CD1c-positive myeloid dendritic cell (primary cell): ENCODE measurements at regions not wholly inside any gene's neighbourhood (a gene's known extent, or its start where the extent isn't known, plus 50 kb on each side); places are given as distances from the start of the nearest gene placed in this dataset.

Experiments used
- DNase-seq: peaks from one replicate; pipeline ENCODE4 v3.0.0-alpha.2; 2016; ENCODE audit errors: extremely low spot score

DNA sequence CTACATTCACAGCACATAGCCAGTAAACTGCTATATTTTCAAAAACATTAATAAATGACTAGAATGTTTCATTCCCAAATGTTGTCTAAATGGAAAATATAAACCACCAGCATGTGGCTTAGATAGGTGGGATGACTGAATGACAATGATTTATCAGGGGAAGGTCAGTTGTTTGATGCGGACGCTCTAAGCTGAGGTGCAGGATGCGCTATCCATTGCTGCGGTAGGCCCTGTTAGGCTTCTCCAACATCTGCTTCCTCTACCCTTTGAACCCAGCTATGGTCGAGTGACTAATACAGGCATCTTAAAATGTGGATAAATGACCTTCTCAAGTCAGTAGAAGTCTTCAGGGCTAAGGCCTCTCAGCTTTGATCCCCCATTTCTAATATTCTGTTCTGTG, 584.2 kb downstream of the CMPK2 start:
- DNase-seq = no peak

DNA sequence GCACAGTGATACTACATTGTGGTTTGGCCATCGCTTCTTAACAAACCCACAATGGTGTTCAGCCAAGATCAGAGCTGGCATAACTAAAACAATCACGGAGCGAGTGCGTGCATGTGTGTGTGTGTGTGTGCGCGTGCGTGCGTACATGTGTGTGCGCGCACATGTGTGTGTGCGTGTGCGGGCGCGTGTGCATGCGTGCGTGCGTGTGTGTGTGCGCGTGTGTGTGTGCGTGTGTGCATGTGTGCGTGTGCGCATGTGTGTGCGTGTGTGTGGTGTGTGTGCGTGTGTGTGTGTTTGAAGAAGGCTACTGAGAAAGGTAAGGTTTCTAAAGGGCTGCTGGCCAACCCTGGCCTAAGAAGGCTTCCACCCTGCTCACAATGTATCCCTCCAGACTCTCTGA, 582.4 kb downstream of the CMPK2 start:
- DNase-seq = no peak

DNA sequence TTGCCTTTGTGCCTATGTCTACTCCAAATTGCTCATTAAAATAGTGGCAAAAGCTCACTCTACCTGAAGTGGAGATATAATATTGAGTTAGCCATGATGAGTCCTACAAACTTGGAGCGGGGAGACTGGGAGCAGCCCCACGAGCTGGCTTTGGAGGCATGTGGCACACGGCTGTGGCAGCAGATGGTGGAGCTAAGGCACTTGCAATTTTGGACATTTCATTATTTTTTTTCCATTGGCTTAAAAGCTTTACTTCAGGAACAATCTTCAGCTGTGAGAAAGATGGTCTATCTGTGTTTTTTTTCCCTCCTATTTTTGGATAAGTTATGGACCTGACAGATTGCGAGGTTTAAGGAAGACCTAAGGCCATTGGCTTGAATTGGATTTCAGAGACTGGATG, 578.3 kb downstream of the CMPK2 start:
- DNase-seq = no peak

DNA sequence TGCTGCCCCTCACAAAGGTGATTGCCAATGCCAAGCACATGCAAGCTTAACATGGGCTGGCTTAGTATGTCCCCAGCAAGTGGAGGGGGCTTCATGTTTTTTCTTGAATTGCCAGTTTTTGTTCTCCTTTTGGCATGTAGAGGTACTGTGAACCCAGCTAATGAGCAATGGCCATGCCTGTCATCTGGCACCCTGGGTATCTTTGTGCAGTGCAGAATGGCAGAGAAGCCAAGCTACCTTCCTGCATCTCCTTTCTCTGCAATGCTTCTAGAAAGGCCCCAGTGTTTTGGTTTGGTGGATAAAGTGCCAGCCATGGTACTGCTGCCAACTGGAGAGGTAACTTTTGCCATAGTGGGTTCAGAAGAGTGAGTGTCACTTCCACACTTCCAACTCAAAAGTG, 576.9 kb downstream of the CMPK2 start:
- no peak for DNase-seq

DNA sequence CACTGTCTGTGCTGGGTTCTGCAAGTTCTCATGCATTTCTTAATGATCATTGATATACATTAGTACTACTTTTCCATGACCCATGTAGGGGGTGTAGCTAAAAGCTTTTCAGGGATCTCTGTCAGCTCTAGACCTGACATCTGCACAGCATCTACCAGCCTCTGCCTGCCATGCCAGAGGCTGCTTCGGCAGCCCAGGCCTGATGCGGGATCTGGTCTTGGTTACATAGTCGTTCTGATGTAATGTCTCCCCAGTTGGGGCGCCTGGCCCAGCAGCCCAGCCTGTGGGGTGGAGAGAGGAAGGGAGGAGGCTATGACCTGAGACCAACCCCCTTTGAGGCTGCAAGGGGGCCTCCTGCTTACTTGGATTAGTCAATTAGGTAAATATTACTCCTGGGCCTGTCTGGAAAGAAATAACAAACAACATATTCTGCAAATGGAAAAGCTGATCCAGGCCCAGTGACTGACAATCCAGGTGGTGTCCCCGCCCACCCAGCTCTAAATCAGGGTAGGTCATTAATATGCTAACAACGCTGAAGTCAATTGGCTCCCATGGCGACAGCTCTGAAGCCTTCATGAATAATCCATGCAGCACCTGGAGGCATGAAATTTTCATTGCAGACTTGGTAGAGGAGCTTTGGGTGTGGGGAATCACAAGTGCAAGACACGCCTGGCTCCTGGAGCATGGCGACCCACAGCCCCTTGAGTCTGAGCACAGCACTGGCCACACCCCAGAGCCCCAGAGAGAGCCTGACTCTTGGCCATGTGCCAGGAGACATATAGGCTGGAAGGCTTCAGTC, 575.3 kb downstream of the CMPK2 start:
- DNase-seq = no peak

DNA sequence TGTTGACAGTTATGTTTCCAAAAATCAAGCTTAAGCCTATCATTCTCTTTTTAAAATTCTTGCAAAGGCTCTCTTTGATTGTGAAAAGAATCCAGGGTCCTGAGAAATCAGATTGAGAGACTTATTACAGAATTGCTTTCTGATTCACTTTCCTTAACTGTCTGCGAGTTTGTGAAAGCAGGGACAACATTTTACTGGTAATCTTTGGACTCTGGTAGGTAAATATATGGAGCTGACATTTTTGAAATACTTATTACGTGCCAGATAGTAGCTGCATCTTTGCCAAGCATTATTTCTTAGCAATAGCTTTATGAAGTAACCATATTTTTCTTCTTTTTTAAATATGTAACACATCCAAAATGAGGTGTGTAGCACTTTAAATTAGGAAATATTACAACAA, 570.9 kb downstream of the CMPK2 start:
- no peak for DNase-seq

DNA sequence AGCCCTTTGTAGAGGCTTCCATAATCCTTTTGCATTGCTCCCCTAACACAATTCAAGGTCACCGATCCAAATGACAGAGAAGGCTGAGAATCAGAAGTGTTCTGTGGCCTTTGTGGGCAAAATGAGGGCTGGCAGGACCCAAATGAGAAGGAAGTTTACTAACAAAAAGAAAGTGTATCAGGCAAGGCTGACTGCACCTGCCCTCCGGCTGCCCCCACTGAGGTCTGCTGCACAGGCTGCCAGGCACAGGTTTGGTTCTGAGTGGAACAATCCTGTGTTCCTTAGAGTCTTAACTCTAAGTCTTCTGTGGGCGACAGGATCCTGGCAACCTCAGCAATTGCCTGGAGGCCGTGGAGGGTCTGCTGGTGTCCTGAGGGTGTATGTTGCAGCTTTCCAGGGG, 568.5 kb downstream of the CMPK2 start:
- DNase-seq = no peak

DNA sequence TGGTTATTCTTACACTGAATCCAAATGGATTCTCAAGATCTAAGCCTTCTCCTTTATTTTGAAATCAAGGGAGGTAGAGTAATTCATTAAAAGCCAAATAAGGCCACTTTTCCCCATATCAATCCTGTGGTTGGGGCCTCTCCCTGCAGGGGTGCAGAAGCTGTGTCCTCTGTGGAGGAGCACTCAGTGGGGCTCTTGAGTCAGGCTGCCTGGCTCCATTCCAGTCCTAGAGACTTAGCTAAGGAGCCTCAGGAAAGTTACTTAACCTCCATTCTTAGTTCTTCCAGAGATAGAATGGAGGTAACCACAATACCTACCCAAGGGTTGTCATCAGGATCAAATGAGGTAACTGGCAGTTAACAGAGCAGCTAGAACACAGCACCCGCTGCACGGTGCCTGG, 564.3 kb downstream of the CMPK2 start:
- DNase-seq = no peak

DNA sequence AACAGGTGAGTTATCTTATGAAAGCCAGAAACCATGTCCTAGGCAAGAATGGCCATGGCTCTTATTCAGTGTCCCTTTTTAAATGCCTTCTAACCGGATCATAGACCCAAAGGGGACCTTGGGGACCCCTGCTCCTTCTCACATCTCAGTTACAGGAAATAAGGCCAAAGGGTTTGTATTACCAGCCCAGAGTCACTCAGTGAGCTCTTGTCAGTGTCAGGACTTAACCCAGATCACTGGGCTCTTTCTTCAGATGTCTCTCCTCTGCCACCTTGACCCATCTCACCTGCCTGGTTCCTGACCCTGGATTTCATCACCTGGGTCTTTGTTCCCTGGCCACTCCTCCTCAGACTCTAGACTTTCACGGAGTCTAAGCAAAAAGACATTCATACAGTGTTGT, 556.7 kb downstream of the CMPK2 start:
- no peak for DNase-seq

DNA sequence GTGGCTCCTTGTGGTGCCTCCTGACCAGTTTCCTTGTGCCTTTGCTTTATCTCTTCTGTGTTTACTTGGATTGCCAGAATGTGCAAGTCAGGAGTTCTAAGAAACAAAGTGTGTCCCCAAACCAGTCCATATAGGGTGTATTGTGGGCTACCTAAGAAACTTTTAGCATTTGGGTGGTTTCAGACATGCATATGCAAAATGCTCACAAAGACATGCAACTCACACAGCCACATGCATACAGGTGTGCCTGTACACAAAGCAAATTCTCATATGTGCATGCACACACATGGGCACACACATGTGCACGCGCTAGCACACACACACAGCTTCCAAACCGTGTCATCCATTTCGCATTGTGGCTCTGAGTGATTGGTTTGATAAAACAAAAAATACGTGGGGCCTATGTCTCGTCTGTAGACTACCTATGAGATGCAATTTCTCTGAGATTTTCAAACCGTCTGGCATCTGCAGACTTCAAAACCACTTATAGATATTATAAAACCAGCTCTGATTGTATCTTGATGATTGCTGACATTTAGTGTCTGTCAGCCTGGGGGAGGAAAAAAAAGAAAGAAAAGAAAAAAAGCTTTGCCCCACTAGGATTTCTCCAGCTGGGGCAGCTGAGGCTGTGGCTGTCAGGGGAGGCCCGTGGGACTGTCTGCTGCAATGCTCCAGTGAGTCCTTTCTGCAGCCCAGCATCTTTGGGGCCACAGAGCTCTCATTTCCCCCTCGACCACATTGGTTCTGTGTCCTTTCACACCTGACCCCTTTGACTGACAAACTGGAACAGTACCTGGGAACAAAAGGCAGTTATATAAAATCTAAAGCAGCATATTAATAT, 556.1 kb downstream of the CMPK2 start:
- no peak for DNase-seq

DNA sequence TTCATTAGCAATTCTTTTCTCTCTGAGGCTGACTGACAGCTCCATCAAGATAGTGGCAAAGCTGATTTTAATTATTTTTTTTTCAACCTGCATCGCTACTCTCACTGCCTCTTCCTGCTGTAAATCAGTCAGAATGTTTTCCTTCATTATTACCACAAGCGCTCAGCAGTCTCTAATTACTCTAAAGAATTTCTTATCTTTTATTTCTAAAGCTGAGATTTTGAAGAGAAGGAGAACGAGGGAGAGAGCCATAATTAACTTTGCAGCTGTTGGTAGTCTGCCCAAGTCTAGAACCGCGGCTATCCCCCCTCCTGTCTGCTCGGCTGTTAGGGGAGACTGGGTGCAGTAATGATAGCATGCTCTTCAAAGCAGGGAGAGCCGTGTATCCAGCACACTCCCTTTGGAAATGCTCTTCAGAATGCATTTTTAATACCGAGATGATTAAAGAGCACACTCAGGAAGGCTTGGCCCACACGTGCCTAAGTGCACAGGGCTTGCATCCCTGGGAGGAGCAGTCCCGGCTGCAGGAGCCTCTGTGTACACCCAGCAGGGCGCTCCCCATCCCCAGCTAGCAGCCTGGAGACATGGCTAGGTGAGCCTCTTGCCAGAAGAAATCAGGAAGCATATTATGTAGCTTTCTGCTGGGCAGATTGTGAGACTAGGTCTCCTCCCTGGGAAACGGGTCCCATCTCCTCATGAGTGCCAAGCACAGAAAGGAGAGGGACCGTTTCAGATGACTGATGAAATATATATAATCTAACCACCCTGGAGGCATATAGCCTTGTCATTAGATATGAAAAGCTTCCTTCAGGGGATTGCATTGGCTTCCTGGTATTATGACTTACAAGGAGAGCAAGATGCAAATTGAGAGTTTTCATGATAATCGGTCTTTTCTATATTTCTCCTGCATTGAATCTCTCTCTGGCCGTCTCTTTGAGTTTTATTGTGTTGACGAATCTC, 555.2 kb downstream of the CMPK2 start:
- no peak for DNase-seq

DNA sequence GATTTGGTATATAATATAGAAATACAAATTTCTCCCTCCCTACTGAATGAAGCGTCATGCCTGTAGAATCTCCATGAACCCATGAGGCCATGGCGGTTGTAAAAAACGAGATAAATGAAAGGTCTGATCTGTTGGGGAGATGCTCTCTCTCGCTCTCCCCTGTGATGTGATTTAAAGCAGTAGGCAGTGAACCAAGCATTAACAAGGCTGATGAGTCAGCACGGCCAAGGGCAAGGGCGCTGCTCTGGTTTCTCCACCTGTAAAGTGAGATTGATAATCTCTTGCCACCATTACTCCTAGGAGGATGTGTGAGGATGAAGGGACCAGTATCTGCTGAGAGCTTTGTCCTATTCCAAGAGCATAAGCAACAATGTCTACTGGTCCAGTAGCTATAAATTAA, 553.3 kb downstream of the CMPK2 start:
- DNase-seq = no peak

DNA sequence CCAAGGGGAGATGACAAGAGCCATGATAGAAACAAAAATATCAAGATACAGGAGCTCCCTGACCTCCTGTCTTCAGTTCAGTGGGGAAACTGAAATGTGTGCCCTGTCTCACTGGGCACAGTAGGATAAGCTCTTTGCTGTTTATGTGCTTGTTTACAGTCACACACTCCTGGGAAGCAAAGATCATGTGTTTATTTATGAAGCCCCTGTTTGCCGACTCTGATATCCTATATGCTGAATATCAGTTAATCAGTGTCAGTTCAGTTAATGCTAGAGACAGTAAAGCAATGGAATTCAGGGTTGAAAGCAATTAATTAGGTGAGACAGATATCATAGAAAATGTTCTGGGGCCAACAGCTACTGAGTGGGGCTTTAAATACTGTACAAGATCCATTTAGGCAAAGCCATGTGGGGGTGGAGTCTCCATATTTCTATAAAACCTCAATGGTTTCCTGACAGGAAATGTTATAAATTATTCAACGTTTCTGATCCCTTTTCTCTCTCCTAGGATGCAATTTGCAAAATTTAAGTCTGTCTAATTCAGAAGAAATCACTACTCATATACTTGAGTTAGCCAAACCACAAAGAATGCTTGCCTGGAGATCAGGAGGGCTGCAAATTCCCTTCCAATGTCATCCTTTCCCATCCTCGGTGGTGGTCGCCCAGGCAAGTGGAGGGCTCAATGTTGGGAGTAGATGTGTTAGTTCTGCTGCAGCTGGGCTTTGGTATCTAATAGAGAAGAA, 551.3 kb downstream of the CMPK2 start:
- no peak for DNase-seq

DNA sequence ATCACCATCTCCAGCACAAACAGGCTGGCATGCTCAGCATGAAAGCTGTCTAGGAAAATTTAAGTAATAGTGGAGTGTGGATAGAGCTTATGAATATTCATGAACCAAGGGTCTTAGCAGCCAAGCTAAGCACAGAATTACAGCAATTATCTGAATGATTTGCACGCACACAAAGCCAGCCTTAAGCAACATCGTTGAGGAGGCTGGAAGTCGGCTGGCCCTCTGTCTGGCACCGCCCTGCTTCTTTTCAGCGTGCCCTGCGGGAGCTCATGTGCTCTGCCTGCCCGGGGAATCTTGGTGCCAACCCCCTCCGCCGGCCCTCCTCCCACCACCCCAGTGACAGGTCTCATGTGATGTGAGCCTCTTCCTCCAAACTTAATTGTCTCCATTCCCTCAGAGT, 540.1 kb downstream of the CMPK2 start:
- no peak for DNase-seq

DNA sequence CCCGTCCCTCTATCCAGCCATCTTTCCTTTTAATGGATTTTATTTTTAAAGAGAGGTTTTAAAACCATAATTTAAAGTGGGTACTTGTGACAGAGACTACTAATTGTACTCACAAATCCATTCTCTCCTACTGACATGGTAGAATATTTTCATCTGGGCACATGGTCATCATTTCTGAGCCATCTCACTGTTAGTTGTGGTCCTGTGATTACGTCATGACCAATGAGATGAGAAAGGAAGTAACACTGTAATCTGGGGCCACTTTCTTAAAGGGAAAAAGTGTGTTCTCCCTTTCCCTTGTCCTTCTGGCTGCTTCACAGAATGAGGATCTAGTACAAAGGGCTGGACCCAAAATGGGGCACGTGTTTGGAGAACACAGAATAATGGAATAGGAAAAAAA, 538.7 kb downstream of the CMPK2 start:
- no peak for DNase-seq

DNA sequence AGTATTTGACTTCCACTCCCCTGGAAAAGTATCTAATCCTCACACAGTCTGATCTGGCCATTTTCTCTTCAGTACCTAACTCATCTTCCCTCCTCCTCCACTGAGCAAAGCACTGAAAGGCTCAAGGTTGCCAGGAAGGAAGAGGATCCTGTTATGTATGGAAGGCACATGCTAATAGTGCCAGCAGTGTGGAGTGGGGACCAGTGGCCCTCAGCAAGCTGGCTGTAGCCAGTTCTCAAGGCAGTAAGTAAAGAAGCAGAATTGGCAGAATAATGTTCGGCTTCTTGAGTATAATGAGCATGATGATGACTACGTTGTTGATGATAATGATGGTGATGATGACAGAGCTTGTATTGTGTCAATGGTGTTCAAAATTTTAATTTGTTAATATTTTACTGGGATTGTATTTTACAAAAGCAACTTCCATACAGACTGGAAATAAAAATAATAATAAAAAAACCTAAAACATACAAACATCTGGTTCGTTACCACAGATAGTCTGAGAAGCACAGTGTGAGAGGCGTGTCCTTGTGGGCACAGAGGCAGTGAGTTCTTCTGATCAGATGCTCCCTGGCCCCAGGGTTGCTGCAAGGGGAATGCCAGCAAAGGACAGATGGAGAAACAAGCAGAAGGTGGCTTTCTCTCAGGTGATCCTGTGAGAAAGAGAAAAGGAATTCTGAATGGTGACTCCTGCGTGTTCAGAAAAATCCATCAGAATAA, 528.8 kb downstream of the CMPK2 start:
- no peak for DNase-seq

DNA sequence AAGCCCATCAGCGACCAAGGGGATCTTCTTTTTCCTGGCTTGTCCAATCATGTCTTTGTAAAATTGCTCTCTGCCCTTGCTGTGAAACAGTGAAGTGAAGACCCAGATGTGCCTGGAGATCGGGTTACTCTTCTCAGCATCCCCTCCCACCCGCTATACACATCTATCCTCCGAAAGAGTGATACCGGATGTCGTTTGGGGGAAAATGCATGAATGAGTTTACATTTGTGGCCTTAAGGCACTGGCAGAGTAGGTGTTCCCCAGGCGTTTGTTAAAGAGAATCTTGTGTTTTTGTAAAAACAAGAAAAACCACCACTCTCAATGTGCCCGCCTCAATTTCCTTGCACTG, 528.3 kb downstream of the CMPK2 start:
- no peak for DNase-seq

DNA sequence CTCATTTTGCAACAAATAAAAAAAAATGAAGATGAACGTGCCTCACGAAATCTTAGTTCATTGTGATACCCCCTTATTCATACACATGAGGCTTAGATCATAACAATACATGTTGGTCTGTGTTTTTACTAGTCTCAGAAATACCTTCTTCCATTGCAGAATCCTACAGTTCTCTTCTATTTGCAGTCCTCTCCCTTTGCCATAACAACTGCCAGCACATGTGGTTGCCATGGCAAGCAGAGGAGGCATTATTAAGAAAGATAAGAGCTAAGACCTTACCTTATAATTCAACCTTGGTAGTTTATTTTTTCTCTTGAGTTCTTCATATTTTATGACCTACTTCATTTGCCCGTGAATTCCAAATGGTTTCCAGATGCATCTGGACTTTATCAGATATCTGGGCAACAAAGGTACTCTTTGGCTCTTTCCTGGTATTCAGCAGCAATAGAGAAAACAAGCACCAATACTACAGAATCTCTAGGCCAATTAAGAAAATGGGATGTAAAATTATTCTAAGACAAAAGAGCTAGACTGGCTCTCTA, 524.0 kb downstream of the CMPK2 start:
- DNase-seq = no peak

DNA sequence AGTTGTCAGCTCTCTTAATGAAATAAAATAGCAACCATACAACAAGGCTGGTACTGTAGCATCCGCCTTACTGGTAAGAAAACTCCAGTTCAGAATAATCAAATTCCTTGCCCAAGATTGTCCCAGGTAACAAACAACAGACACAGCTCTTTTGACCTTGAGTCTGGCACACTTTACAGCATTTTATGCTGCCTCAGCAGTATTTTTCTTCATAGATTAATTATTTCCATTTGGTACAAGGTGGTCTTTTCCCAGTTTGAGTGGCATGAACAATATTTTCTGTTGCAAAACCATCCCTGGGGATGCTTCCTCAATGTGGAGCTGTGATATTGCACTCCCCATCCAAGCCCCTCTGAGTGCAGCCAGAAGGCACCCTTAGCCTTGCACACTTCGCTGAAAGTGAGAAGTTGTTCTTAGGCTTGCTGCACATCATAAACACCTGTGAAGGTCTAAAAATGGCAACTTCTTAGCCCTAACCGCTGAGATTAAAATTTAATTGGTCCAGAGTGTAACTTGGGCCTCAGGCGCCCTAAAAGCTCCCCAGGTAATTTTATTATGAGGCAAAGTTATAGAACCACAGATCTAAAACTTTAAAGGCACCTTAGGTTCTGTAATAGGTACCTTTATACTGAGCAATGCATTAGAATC, 523.3 kb downstream of the CMPK2 start:
- DNase-seq = no peak

DNA sequence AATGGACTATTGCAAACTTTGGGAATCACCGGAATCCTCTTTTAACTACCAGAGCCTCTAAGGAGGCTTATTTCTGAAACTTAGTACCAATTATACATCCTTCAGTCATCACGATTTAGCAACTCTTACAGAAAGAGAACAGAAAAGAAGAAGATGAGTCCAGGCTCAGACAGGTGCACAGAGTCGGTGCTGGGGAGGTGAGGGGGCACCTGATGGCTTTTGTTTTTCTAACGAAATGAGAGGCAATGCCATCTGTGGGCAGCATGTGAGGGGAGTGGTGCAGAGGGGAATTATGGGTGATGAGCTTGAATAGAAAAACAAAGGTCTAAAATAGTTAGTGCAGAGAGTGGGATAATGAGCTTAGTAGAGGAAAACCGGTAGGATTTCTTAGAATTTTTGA, 522.6 kb downstream of the CMPK2 start:
- no peak for DNase-seq
